ENCODE measurements at regions not wholly inside any gene's neighbourhood (a gene's known extent, or its start where the extent isn't known, plus 50 kb on each side); places are given as distances from the start of the nearest gene placed in this dataset.
"Not testable (repeated sequence)": the region's sequence is repeated elsewhere in the genome, so short reads cannot be mapped to it uniquely, and the experiment has no call there.

DNA sequence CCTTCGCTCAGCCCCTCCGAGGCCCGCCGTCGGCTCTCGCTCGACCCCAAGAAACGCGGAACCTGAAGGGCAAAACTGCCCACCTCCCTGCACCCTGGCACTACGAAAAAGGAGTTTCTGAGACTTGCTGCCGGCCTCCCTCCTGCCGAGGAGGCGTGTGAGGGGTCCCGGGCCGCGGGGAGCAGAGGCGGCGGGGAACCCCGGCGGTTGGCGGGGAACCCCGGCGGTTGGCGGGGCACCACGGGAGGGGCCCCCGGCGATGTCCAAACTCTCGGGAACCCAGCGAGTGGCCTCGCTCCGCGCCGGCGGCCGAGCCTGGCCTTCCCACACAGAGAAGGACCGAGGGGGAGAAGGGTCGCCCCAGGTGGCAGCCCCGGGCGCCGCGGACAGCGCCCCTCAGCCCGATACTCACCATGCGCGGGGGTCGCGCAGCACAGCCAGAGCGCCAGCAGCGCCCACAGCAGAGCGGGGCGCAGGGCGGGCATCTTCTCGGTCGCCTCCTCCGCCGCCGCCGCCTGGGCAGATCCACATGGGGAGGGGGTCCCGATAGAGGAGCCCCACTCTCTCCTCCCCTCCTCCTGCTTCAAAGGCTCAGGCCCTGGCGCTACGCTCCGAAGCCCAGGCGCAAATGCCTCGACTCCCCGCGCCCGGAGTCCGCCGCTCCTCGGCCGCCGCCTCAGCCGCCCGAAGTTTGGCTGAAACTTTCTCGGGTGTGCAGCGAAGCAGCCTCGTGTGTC is 69.4 kb upstream of the NUDT4B start:
- peak; percentile 6 for DNase-seq (ENCODE audit: low spot score)

DNA sequence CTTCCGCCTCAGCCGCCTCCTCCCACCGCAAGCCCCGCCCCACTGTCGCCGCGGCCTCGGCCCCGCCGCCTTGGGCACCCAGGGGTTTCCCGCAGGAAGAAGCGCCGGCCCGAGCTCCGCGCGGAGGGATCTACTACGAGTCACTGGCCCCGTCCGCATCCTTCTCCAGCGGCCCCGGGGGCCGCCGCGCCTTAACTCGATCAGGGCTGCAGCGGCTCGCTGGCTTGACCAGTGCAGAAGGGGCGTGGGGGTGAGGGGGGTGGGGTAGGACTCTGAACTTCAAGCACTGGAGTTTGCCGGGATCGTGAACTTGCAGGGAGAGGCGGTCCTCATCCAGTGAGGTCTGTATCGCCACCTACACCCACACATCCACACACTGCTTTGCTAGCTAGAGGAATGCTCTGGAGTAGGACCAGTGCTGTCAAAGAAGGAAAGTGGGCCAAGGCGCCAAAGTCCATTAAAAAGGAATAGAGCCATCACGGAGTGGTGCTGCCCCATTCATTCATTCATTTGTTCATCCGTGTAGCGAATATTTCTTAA is 68.7 kb upstream of the NUDT4B start:
- DNase-seq (ENCODE audit: low spot score): not testable (repeated sequence)

DNA sequence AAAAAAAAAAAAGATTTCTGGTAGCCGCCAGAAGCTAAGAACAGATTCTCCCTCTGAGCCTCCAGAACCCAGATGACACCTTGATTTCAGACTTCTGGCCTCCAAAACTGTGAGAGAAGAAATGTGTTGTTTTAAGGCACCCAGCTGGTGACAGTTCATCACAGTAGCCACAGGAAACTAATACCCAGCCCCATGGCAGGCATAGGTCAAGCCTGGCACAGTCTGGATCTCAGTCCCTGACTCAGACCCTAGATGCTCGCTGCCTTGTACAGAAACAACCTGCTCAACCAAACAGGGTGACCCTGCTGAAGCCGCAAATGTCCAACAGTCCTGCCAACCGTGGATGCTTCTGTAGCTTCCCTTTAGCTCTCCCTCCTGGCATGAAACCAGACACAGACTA is 61.8 kb upstream of the NUDT4B start:
- not testable (repeated sequence) for DNase-seq (ENCODE audit: low spot score)

DNA sequence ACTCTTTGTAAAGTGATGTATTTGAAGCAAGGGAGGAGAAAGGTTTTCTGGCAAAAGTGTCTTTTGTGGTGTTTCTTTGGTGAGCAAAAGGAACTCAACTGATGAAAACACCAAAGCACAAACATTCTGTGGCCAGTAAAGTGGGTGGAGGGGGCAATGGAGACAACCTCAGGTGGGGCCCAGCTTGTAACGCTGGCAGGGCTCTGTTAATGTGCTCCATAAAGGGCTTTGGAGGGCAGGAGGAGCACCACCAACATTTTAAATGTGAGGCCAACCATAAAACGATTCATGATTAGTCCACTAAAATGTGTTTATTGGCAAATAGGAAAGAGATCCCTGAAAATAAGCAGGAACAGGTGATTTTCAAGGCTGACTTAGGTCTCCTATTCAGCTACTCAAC is 61.2 kb upstream of the NUDT4B start:
- not testable (repeated sequence) for DNase-seq (ENCODE audit: low spot score)

Data from cerebellar cortex (tissue), 1 donor.